CD4-positive, alpha-beta T cell (primary cell): ENCODE measurements at regions not wholly inside any gene's neighbourhood (a gene's known extent, or its start where the extent isn't known, plus 50 kb on each side); places are given as distances from the start of the nearest gene placed in this dataset.

ENCODE experiments used
- ATAC-seq: fragments of 200-7000 bp; cut with Tn5 transposase; one replicate; pipeline ENCODE4 v1.10.0; 2022; ENCODE audit warnings: mild to moderate bottlenecking; ENCODE audit not compliant: poor library complexity
- CTCF ChIA-PET: fragments of 350-600 bp; sonication (Branson Sonifier 250); formaldehyde crosslinking; loops from one replicate; lab custom pipeline; 2021; ENCODE audit warnings: antibody characterized with exemption, inconsistent platforms; lab: Charles Lee
- POLR2A ChIA-PET: fragments of 350-600 bp; sonication (Branson Sonifier 250); formaldehyde crosslinking; loops from one replicate; lab custom pipeline; 2021; ENCODE audit warnings: antibody characterized with exemption, inconsistent platforms; lab: Charles Lee
- DNase-seq, 14 experiments: peaks; one replicate each; pipeline ENCODE4 v3.0.0-alpha.2; 2013 to 2020; ENCODE audit warnings: mixed read lengths in 2 of 14
- H3K27ac ChIP-seq, 2 donors: one replicate each; pipeline versions ENCODE4 v1.5.1 to v1.7.0; 2013; ENCODE audit warnings: low read length in 2 of 2, low read depth in 1 of 2, mild to moderate bottlenecking in 1 of 2
- H3K27me3 ChIP-seq, 2 experiments: 1 replicate in 1 of 2; 2 replicates in 1 of 2; pipeline versions ENCODE4 v1.6.1 to v1.7.0; 2013; ENCODE audit warnings: low read length in 2 of 2, control low read depth in 1 of 2, mild to moderate bottlenecking in 1 of 2, moderate library complexity in 1 of 2; ENCODE audit not compliant: insufficient read depth in 2 of 2, control insufficient read depth in 1 of 2
- H3K36me3 ChIP-seq: one replicate; pipeline ENCODE4 v1.6.1; 2013; ENCODE audit warnings: low read length, control low read depth; ENCODE audit not compliant: insufficient read depth
- H3K4me1 ChIP-seq: one replicate; pipeline ENCODE4 v1.6.1; 2013; ENCODE audit warnings: low read length, control low read depth; ENCODE audit not compliant: insufficient read depth
- H3K4me3 ChIP-seq: one replicate; pipeline ENCODE4 v1.5.1; 2013; ENCODE audit warnings: mild to moderate bottlenecking, low read length, moderate library complexity
- H3K9me3 ChIP-seq, 2 experiments: 1 replicate in 1 of 2; 2 replicates in 1 of 2; pipeline versions ENCODE4 v1.6.1 to v1.7.0; 2013; ENCODE audit warnings: low read length in 2 of 2, mild to moderate bottlenecking in 2 of 2, control low read depth in 1 of 2, moderate library complexity in 1 of 2; ENCODE audit not compliant: control insufficient read depth in 1 of 2, insufficient read depth in 1 of 2
- H3K27ac Mint-ChIP-seq: one replicate; pipeline ENCODE4 v1.8.0; 2020; ENCODE audit warnings: mixed read lengths
- H3K27me3 Mint-ChIP-seq: one replicate; pipeline ENCODE4 v1.8.0; 2021; ENCODE audit warnings: mixed read lengths
- H3K36me3 Mint-ChIP-seq: one replicate; pipeline ENCODE4 v1.8.0; 2021; ENCODE audit warnings: low read depth, mixed read lengths
- H3K4me1 Mint-ChIP-seq: one replicate; pipeline ENCODE4 v1.8.0; 2021; ENCODE audit warnings: low read depth, mixed read lengths
- H3K4me3 Mint-ChIP-seq: one replicate; pipeline ENCODE4 v1.8.0; 2020; ENCODE audit warnings: mild to moderate bottlenecking, mixed read lengths
- H3K9me3 Mint-ChIP-seq: one replicate; pipeline ENCODE4 v1.8.0; 2020; ENCODE audit warnings: mixed read lengths
- CTCF ChIP-seq: fragments of 200-600 bp; IDR thresholded peaks from one replicate; pipeline ENCODE4 v1.8.0; 2022; ENCODE audit warnings: antibody characterized with exemption, mild to moderate bottlenecking
- intact Hi-C, 2 experiments: fragments of 100-400 bp; cut with DNase I in 1 of 2; cut with micrococcal nuclease in 1 of 2; formaldehyde crosslinking; loops; one replicate each; pipeline versions ENCODE4 v1.15.1 to v1.9.0; 2023 to 2025; cut with DNase I, micrococcal nuclease

- Mint-ChIP-seq H3K4me1 (no peaks in the 10 kb centered on the region), H3K36me3 (no peaks in the 10 kb centered on the region), H3K27me3 (no peaks in the 10 kb centered on the region), H3K27ac (no peak overlapping the region), H3K9me3 (no peaks in the 10 kb centered on the region), H3K4me3 (no peak overlapping the region)
- TF ChIP-seq CTCF = no peak
- DNase-seq = no peak
- Histone ChIP-seq H3K27ac (no peak overlapping the region), H3K27me3 (no peaks in the 10 kb centered on the region), H3K4me3 (no peak overlapping the region), H3K4me1 (no peaks in the 10 kb centered on the region), H3K9me3 (no peaks in the 10 kb centered on the region), H3K36me3 (no peaks in the 10 kb centered on the region)
- POLR2A ChIA-PET = no interaction called here
- intact Hi-C loops = no loop called here
- CTCF ChIA-PET = no interaction called here
- ATAC-seq = no peak
Measured at GRCh38 chr4:110865611-110866259, 242.9 kb upstream of the PITX2 start.

GRCh38 chr4:110867251-110867960, 244.5 kb upstream of the PITX2 start:
- POLR2A ChIA-PET = no interaction called here
- H3K4me1 ChIP-seq = no peaks in the 10 kb centered on the region
- H3K9me3 Mint-ChIP-seq = no peaks in the 10 kb centered on the region
- no peaks in the 10 kb centered on the region for H3K4me1 Mint-ChIP-seq
- H3K27me3 ChIP-seq = no peaks in the 10 kb centered on the region
- H3K36me3 ChIP-seq = no peaks in the 10 kb centered on the region
- intact Hi-C loops = no loop called here
- no peak overlapping the region for H3K27ac ChIP-seq
- no peak overlapping the region for H3K27ac Mint-ChIP-seq
- H3K27me3 Mint-ChIP-seq = no peaks in the 10 kb centered on the region
- no peaks in the 10 kb centered on the region for H3K9me3 ChIP-seq
- no peaks in the 10 kb centered on the region for H3K36me3 Mint-ChIP-seq
- CTCF ChIA-PET = no interaction called here
- H3K4me3 Mint-ChIP-seq = no peak overlapping the region
- DNase-seq = no peak
- ATAC-seq = no peak
- no peak overlapping the region for H3K4me3 ChIP-seq
- TF ChIP-seq CTCF = no peak

- Mint-ChIP-seq H3K9me3 (no peaks in the 10 kb centered on the region), H3K4me3 (no peak overlapping the region), H3K36me3 (no peaks in the 10 kb centered on the region), H3K4me1 (no peaks in the 10 kb centered on the region), H3K27me3 (no peaks in the 10 kb centered on the region), H3K27ac (no peak overlapping the region)
- CTCF ChIA-PET = no interaction called here
- POLR2A ChIA-PET = no interaction called here
- intact Hi-C loops = no loop called here
- no peak for TF ChIP-seq CTCF
- no peaks in the 10 kb centered on the region for H3K4me1 ChIP-seq
- DNase-seq = no peak
- no peak for ATAC-seq
- H3K4me3 ChIP-seq = no peak overlapping the region
- no peak overlapping the region for H3K27ac ChIP-seq
- H3K9me3 ChIP-seq = no peaks in the 10 kb centered on the region
- H3K27me3 ChIP-seq = no peaks in the 10 kb centered on the region
- no peaks in the 10 kb centered on the region for H3K36me3 ChIP-seq
Measured at GRCh38 chr4:110867981-110868720, 245.3 kb upstream of the PITX2 start.
